ENCODE measurements at regions not wholly inside any gene's neighbourhood (a gene's known extent, or its start where the extent isn't known, plus 50 kb on each side); places are given as distances from the start of the nearest gene placed in this dataset.

DNA sequence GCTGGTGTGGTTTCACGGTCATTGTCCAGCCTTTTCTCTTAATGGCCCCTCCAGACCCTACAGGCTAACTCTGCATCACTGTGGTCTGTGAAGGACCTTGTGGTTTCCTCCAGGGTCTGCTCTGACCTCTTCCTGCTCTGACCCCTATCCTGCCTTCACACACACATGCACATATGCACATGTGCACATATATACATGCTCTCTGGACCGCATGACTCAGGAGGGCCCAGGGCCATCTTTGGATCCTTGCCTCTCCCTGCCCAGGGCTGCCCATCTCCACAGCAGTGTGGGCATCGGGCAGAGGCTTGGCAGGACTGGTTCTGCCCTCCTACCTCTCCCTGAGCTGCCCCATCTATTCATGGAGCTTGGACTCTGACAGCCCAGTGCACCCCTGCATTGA is 510.9 kb downstream of the PTPRU start:
- DNase-seq, result no peak

DNA sequence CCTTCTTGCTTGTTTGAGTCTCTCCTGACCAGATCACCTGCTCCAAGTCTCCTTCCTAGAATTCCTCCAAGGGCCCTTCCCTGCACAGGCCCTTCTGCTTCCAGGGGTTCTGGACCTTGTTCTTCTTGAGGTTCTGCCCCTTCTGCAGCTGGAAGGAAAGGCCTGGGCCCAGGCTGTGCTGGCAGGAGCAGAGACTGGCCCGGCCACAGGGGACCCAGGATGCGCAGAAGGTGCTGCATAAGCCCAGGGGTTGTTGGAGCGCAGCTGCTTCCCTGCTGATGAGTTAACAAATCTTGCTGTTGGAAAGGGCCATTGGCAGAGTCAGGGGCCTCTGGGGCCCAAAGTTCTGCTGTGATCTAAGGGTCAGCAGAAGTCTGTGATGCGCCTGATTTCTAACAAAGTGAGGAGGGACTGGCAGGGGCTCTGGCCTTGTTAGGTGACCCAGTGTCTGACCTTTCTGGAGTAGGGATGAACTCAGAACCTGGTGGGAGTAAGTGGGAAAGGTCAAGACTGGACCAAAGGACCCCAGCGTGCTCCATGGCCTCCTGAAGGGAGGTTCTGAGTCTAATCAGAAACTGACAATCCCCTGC is 509.8 kb downstream of the PTPRU start:
- no peak for DNase-seq

DNA sequence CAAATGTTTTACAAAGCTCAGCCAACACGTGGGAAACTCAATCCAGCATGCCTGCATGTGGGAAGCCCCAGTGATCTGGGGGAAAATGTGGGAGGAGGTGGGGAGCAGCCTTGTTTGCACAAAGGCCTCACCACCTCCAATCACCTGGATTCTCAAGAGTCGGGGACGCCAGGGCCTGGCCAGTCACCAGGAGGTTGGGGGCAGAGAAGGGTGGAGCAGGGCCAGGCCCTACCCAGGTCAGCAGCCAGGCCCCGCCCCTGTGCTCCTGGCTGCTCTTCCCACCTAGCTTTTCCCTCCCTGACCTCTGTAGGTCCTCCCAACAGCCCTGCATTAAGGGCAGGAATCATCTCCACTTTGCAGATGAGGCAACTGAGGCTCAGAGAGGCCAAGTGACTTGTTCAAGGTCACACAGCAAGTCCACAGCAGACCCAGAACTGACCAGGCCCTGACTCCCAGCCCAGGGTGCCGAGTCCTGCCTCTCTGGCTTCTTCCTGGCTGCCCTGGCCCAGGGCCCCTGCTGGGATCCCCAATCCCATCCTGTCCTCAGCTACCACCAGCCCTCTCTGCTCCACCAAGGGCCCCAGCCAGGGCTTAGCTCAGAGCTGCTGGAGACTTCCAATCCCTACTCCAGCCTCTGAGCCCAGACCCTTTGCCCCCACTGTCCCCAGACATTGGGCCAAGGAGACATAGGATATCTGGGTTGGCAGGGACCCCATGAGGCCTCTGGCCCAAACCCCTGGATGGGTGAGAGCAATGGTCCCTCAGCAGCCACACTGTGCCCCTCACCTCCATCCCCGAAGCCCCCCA is 508.6 kb downstream of the PTPRU start:
- no peak for DNase-seq

DNA sequence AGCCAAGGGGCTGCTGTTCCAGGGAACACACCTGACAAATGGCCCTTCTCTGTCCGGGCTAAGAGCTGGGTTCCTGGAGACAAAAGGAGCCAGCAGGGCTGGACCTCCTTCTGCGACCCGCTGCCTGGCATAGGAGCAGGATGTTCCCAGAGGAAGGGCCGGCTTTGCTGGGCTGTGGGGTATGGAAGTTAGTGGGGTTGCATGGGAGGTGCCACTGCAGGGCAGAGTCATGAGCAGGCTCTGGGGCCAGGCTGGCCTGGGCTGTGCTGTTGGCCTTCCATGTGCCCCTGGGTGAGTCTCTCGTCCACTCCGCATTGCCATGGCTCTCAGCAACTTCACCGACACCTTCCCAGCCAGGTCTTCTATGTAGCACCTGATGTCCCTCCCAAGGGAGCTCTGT is 507.6 kb downstream of the PTPRU start:
- DNase-seq, result no peak

DNA sequence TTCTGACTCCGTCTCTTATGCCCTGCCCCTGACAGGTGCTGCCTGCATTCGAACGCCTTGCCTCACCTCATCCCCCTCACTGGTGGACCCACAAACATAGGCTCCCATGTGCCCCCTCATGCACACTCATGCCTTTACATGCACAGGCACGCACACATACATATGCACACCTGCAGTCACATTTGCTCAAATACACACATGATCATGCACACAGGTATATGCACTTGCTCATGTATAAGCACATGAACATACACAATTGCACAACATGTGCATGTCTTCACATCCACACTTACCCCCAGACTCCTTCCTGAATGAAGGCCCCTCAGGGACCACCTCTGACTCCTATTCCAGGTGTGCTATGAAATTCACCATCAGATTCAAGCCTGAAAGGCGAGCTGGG is 506.9 kb downstream of the PTPRU start:
- no peak for DNase-seq

DNA sequence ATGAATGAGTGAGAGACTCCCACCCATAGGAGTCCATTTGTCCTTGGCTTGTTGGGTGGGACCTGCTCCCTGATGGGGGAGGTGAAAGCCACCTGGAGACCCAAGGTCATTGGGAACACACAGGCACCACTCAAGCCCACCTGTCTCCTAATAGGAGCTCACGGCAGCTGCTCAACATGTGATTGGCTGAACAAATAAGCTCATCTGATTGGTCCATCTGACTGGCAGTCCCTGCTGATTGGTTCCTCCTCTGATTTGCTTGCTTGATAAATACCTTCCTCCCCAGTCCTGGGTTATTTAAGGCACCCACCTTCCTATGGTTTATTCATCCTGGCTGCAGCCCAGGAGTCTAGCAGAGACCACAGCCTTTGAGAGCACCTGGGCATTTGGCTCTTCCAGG is 502.9 kb downstream of the PTPRU start:
- no peak for DNase-seq

DNA sequence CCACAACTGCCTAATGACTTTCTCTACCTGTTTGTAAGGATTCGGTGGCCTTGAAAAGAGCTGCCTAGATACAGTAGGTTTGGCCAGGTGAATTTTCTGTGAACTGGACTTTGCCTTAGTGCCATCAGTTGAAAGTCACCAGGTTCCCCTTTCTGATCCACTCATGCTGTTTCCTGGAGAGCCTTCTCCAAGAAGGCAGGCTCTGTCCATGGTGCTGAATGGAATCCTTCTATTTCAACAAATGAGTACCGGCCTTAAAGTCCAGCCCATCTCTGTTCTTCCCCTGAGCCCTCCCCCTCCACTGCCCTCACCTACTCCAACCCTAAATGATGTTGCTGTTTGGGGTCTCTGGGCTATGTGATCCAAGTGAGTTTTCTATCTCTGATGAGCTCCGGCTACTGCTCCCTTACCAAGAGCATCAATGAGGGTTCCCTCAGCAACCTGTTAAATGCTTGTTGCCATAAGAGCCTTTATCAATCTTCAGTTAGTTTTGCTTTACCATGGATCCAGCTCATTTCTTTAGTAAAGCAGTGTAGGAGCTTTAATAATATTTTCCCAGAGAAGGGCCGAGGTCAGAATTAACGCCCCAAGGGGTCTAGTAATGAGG is 500.4 kb downstream of the PTPRU start:
- DNase-seq, result no peak

DNA sequence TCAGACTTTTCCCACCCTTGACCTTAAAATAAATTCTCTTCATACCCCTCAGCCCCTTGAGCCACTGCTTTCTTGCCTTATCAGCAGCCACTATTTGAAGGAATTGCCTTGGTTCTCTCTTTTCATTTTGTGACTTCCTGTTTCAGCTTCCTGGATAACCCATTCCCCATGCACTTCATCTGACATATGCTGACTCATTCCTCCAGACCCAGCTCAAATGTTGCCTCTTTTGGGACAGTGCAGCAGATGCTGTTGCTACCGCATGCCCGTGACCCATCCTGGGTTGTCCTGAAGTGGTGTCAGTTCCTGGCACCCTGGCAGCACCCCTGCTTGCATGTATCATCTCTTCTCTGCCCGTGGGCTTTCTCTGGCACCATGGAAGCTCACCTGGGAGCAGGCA is 496.1 kb downstream of the PTPRU start:
- no peak for DNase-seq

DNA sequence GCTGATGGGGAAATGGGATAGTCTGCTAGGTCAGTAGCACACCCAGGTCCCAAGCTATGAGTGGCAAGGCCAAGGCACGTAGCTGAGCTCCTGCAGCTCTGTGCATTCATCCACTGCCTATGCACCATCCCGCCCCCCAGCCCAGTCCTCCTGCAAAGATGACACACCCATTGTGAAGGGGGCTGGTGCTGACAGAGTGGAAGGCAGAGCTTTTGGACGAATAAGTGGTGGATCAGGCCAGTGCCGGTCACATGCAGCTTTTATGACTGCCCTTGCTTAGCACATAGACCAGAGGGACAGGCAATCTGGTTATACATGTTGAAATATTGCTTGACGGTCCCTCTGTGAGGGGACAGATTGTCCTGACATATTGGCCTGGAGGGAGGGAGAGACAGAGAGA is 494.3 kb downstream of the PTPRU start:
- no peak for DNase-seq

DNA sequence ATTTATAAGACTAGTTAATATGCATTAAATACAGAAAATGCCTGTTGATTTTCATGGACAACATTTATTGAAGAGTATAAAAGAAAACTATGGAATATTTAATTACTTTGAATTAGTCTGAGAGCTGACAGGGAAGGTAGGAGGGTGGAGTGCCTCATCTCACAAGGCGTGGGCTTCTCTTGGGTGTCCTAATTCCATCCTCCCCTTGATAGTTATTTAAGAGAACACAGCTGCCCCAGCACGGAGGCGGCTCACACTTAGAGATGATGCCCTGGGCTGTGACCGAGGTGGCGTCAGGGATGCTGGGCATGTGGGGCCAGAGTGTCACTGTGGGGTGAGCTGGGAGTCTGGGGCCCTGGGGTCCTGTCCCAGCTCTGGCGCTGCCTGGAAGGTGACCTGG is 493.0 kb downstream of the PTPRU start:
- DNase-seq, result no peak

DNA sequence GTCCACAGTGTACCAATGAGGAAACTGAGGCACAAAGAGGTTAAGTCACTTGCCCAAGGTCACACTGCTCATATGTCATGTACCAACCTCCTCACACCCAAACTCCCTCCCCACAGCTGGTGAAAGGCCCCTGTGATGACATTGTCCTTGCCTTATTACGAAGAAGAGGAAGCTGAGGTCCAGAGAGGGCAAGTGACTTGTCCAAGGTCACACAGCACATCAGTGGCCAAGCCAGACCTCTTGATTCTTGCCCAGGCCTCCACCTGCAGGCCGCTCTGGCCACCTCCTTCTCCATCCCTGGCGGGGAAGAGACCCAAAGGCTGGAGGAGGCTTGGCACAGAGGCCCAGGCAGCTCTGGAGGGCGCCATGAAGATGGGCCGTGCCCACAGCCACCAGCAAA is 492.4 kb downstream of the PTPRU start:
- DNase-seq, result no peak

DNA sequence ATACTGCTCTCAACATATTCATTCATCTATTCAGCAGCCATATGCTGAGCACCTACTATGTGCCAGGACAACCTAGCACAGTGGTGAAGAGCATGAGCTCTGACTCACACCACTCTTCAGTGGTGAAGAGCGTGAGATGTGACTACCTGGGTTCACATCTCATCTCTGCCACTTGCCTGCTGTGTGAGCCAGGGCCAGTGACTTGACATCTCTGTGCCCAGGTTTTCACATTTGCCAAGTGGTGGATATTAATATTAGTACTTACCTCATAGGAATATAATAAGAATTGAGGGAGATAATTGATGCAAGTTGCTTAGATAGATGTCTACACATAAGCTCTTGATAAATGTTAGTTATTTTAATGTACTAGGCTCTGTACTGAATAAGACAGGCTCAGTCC is 488.9 kb downstream of the PTPRU start:
- DNase-seq, result no peak

DNA sequence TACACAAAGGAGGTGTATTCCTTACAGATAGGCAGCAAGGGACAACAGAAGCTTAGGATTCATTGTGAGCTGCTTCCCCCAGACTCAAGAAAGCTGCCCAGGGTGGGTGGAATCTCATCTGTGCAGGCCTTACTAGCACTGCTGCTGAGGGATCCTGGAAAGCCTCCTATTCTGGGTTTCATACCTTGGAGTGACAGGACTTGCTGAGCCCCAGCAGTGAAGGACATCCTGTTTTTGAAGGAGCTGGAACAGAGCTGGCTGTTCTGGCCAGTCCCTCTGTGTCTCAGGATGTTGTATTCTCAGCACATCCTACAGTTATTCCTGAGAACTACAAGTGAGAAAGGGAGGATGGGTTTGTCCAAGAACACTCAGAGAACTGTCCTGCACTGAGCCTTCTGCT is 486.3 kb downstream of the PTPRU start:
- no peak for DNase-seq

DNA sequence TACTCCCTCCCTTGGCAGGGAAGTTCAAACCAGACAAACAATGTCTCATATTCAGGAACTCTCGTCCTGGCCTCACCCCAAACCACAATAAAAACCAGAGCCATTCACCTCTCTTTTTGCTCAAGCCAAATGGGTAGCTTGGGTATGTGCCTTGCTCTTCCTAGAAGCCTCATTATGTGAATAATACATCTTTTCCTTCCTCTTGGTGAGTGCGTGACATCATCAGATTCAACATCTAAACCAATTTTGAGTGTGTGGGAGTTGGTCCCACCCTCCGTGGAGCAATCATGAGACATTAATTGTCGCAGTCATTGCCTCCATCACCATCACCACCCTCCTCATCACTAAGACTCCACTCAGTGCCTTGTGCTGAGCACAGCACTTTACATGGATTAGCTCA is 482.9 kb downstream of the PTPRU start:
- no peak for DNase-seq

DNA sequence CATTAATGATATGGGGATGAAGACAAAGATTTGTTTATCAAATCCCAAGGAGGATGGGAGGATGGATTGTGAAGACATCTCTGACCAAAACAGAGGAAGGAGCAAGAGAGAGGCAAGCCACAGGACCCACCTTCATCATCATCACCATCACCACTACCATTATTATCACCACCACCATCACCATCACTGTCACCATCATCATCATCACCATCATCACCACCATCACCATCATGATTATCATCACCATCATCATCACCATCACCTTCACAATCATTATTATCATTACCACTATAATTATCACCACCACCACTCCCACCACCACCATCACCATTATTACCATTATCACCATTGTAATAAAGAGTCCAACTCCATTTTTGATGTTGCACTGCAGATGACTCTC is 482.5 kb downstream of the PTPRU start:
- DNase-seq, result no peak

DNA sequence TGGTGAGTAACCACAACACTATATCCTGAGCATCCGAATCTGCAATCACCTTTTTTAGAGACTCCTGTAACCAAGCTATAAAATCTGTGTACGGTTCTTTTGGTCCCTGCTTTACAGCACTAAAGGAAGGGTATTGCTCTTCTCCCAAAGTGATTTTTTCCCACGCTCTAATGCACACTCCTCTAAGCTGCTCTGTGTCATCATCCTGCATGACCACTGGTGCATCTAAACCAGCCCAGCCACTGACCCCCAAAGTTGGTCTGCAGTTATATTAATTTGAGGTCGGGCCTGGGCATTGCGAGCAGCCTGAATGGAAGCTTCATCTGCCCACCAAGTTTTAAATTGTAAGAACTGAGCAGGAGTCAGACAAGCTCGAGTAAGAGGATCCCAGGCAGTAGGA is 480.0 kb downstream of the PTPRU start:
- no peak for DNase-seq

DNA sequence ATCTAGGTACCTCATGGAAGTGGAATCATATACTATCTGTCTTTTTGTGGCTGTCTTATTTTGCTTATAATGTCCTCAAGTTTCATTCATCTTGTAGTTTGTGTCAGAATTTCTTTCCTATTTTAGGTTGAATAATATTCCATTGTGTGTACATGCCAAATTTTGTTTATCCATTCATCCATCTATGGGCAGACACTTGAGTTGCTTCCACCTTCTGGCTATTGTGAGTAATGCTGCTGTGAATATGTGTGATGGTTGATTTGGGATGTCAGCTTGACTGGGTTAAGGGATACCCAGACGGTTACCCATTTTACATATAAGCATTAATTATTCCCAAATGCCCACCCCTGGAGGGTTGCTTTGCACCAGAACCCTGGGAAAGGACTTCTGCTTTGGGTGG is 477.5 kb downstream of the PTPRU start:
- DNase-seq, result no peak

DNA sequence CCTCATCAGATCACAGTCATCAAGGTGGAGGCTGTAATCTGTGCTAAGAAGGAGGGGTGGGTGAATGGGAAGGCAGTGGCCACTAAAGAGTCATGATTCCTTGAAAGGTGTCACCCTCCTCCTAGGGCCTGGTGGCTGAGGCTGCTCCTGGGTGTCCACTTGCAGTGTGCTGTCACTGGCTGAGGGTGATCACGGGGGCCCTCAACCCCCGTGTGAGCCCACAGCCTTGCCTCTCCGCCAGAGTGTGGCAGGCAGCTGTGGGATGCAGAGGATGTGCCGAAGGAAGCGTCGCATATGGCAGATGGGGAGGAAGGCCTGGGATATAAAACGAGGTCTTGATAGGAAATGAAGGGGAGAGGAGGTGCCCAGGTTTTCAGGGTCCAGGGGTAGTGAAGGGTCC is 476.5 kb downstream of the PTPRU start:
- no peak for DNase-seq

DNA sequence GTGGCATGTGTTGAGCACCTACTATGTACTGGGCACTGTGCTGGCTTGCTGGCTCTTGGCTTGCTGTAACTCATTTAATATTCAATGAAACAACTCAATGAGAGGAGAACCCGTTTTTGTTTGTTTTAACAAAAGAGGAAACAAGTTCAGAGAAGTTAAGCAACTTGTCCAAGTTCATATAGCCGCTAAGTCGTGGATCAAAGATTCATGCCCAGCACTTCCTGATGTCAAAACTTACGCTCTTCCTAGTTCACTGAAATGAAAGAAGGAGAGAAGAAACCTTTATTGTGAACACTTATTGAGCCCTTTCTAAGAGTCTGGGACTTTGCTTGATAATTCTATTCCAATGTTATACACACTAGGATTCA is 475.9 kb downstream of the PTPRU start:
- no peak for DNase-seq

DNA sequence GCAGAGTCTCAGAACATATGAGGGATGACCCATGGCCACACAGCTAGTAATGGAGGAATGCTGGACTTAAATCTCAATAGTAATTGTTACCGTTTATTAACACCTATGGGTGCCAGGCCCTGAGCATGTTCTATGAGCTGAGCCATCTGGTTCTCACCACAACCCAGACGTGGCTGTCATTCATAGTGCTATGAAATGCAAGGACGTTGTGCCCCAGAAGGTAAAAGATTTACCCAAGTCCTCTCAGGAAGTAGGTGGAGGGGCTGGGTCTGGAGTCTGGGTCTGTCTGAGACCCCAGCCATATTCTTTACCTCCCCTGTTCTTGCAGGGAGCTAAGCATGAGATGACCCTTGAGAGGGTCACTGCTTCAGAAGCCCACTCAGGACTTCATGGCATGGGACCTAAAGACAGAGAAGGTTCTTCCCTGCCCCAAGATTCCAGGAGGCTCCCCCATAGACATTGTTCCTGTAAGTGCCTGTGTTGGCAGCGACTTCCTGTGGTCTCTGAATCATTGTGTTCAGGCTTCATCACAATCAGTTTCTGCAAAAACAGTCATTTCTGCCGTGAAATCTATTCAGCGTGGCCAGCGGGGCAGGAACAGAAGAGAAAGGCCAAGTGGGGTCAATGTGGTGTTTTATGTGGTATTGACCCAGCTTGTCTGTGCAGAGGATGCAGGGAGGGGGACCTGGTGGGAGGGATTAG is 475.4 kb downstream of the PTPRU start:
- DNase-seq, result no peak

DNA sequence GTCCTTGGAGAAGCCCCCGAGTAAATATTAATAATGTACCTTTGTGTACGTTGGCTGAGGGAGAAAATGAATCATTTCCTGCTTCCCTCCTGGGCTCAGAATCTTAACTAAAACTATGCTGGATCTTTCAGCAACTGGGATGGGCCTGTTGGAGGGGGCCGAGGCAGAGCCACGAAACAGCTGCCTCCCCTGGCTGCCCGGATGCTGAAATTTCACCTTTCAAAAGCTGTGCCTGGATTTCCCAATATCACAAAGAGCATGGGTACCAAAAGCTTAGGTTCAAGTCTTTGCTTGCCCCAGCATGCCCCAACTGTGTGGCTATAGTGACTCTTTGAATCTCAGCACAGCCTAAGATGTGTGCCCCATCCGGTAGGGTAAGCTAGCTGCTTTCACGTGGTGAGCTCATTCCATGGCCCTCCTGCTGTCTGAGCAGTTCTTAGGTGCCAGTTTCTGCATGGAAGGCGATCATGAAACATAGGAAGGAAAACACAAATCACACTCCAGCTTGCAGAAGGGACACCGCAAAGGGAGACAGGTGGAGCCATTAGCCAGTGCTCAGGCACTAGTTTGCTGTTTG is 473.5 kb downstream of the PTPRU start:
- DNase-seq, result no peak

DNA sequence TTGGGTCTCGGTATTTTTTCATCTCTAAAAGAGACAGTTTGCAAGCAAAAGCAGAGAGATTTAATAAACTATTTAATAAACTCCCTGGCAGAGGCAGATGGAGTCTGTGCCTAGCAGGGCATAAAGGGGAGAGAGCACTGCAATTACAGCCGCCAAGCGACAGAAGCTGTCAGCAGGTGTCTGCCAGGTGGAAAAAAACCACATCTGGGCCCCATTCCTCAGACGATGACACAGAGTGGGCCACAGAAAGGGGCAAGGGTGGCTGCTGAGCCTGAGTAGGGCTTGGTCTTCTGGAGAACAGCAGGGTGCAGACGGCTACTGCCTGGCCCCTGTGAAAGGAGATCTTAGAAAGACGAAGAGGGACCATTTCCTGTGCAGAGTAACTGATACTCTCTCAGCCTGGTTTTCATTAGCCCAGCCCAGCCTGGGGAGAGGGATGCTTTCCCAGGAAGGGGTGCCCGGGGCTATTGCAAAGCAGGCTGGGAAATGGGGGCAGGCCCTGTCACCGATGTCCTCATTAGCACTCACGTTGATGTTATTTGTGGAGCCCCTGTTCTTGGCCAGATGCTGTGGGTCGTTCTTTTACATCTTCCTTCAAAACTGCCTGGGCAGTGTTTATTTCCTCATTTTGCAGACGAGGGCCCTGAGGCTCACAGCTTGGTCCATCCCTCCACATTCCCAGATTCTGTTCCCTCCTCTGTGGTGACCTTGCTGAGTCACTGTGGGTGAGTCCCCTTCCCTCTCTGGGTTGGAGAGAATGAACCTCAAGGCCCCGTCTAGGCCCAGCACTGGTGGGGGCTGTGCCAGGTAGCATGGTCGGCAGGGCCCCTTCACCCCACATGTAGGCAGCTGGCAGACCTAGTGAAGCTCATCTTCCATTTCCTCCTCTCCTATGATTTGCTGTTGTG is 472.7 kb downstream of the PTPRU start:
- DNase-seq, result no peak

DNA sequence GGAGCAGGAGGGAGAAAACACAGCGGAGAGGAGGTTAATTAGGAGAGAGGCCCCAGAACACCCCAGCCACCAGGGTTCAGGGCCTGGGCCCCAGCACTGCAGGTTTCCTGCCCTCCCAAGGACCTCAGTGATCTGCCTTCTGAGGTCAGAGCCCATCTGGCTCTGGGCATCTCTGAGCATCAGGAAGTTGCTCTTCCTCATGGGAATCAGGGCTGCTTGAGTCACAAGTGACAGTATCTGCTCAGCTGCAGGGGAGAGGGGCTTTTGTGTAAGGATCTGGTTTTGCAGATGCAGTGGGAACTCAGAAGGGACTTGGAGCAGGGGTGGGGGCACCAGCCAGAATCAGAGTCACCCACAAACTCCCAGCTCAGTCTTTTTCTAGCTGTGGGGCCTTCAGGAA is 472.1 kb downstream of the PTPRU start:
- DNase-seq, result no peak
